ENCODE measurements at regions not wholly inside any gene's neighbourhood (a gene's known extent, or its start where the extent isn't known, plus 50 kb on each side); places are given as distances from the start of the nearest gene placed in this dataset.
A peak's percentile ranks its signal among the peaks of the same experiment; 100 is the strongest.
"Not testable (repeated sequence)": the region's sequence is repeated elsewhere in the genome, so short reads cannot be mapped to it uniquely, and the experiment has no call there.

- DNase-seq = no peak
Measured at GRCh38 chr11:81700076-81700475, 1033.6 kb downstream of the FAM181B start.

- no peak for DNase-seq
Measured at GRCh38 chr11:81687057-81687456, 1046.6 kb downstream of the FAM181B start.

- DNase-seq = no peak
Measured at GRCh38 chr11:81674211-81674610, 1059.5 kb downstream of the FAM181B start.

GRCh38 chr11:81673001-81673400, 1060.7 kb downstream of the FAM181B start:
- DNase-seq = no peak

GRCh38 chr11:81669935-81670543, 1063.6 kb downstream of the FAM181B start:
- DNase-seq = no peak

- no peak for DNase-seq
Measured at GRCh38 chr11:81658722-81659121, 1074.9 kb downstream of the FAM181B start.

- no peak for DNase-seq
Measured at GRCh38 chr11:81655351-81655750, 1078.3 kb downstream of the FAM181B start.

DNA sequence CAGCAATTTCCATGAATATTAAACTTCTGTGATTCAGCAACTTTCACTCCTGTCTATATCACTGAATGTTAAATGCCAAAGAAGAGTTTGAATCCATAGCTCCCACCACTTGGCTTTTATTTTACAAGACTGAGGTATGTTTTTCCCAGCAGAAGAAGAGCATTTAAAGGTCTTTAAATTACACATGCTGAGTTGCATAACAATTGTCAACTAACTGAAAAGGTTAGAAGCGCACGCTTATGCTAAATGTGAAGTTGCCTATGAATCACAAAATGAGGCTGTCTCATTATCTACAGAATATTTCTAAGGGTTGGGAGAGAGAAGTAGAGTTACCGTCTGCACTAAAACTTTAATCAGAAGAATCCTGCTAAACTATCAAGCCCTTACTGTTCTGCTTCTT, 1086.3 kb downstream of the FAM181B start:
- no peak for DNase-seq

DNA sequence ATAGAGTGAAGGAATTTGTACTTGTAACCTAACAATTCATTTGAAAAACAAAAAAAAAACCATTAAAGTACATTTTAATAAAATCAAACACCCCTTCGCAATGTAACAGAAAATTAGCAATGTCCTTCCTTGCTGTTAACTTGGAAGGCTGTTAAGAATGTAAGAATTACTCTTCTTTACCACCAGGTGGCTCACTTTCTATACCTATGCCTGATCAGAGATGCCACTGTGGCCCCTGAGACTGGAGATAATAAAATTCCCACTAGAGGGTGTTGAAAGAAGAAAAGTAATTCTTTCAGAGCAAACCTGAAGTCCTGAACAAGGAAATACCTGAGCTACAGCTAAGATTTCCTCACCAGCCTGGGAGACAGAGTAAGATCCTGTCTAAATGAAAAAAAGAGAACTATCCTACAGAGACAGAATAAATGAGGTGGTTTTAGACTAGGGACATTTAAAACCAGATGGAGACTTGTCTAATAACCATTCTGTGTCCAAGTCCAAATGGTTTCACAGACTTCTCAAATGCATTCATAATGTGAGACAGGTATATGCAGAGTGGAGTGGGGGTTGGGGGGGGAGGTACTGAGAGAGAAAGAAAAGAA, 1089.3 kb downstream of the FAM181B start:
- DNase-seq = peak; percentile 47

- DNase-seq = no peak
Measured at GRCh38 chr11:81634483-81634882, 1099.2 kb downstream of the FAM181B start.

DNA sequence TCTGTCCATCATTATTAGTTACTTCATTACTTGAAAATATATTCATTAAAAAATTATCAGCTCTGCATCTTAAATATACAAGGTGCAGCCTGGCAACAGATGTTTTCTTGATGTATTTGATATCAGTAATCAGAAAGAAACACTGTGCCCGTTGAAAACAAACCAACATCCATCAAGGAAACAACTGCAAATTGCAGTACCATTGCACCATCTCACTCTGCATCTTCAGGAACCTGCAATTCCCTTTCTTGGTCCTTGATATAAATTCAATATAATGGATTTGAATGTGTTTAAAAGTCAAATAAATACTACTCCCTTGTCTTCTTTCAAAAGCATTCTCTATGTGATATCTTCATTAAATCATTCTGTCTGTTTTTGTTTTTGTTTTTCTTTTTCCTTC, 1131.2 kb downstream of the FAM181B start:
- DNase-seq = no peak

DNA sequence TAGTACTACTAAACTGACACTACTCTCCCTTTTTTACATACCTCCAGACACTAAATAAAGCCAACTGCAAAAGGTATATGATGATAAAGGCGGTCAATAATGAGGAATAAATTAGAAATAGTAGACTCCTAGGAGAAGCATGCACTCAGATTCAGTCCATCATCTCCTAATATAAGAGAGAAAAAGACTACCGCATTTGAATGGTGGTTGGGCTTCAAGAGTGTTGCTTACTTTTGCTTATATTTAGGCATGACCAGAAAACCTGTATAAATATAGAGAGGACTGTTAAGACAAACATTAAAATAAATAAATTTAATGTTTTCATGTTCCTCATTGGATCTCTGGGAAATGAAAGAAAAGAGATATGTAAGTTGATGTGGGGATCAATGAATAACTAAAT, 1137.0 kb downstream of the FAM181B start:
- DNase-seq = no peak

DNA sequence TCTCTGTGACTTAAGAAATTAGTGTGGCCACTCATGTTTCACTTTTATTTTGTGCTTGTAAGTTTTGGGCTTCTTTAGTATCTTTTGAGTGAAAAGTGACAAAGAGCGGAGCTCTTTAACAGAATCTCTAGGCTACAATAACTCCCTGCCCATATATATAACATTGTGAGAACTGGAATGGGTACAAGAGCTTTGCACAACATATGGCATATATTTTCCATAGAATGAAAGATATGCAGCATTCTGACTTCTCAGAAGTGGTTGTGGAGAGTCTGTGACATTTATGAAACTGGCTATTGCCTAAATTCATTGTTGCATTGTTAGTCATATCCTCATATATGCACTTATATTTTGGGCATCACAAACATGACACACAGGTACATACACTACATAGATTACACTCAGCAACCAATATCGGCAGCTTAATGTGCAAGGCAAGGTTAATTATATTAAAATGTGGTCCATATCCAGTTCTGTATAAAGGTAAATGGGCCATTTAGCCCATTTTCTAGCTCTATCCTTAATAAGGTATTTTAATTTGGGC, 1148.2 kb downstream of the FAM181B start:
- no peak for DNase-seq

GRCh38 chr11:81579339-81579738, 1154.3 kb downstream of the FAM181B start:
- DNase-seq = no peak

- DNase-seq = no peak
Measured at GRCh38 chr11:81578571-81578970, 1155.1 kb downstream of the FAM181B start.

- DNase-seq = no peak
Measured at GRCh38 chr11:81574301-81574700, 1159.4 kb downstream of the FAM181B start.

- no peak for DNase-seq
Measured at GRCh38 chr11:81573367-81573766, 1160.3 kb downstream of the FAM181B start.

DNA sequence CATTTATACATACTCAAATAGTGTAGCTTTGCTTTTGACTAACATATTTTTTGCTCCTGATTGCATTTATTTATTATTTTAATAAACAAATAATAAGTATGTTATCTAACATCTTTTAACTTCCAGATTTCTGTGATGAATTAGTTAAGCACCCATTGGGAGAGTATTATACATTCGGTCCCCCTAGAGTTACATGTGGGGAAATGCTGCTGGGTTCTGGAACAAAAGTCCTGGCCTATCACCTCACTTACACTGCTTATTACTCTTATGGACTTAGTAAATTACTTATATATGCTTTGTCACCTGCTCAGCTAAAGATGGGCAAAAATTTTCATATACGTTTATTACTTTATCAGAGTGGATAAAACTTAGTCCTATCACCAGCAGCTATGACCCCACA, 1163.0 kb downstream of the FAM181B start:
- DNase-seq = no peak

GRCh38 chr11:81569999-81570398, 1163.7 kb downstream of the FAM181B start:
- DNase-seq = no peak

DNA sequence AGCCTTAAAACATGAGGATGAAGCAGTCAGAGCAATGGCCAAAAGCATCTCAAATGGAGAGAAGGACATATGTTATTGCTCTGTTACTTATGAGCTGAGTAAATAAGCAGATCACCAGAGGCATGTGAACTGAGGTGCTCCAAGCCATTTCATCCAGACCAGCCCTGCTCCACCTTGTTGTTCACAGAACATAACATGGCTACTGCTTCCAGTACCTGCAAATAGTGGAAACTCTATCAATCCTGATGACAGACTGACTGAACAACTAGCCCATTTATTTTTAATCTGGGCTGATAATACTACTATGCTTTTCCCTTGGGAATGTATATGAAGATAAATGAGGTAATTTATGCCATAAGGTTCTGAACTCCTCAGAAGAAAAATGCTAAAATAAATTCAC, 1164.7 kb downstream of the FAM181B start:
- DNase-seq = no peak

GRCh38 chr11:81548123-81548522, 1185.5 kb downstream of the FAM181B start:
- no peak for DNase-seq

- not testable (repeated sequence) for DNase-seq
Measured at GRCh38 chr11:81539806-81540205, 1193.9 kb downstream of the FAM181B start.

DNA sequence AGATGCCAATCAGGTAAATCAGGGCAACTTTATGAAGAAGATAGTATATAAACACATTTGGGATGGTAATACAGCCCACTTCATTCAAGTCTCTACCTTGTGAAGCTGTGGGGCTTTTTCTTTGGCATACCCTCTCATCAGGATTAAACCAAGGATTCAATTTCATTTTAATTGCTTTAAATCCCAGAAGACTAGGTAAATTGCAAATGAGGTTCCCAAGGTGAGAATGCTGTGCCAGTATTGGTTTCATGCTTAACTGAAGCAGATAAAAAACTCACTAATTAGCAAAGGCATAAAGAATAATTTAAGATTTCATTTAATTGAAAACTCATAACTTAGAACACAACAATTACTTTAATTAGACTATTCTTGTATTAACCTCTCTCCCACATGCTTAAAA, 1218.1 kb downstream of the FAM181B start:
- no peak for DNase-seq

DNA sequence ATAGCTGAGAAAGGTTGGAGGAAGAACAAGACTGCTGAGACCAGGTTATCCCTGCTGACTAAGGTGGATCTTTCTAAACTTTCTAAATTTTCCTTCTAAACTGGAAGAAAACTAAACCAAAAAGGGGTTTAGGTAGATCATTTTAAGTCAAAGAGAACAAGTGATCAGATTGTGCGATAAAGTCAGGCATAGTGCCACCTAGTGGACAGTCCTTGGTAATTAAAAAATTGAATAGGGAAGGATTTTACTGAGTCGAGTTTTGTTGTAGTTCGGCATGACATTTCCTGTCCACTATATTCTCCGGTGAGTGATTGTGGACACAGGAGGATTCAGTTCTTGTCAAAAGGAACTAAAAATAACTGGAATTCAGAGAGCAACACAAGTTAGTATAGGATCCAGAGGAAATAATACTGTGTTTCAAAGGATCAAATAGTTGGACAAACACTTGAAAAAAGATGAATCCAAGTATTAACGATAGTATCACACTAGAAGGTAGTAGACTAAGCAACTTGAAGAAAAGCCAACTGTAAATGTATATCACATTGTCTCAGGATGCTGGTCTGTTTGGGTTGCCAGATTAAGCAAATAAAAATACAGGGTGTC, 1236.4 kb downstream of the FAM181B start:
- DNase-seq = peak; percentile 43

All from midbrain (tissue), 1 donor.